GM18951 (cell line): ENCODE measurements at regions not wholly inside any gene's neighbourhood (a gene's known extent, or its start where the extent isn't known, plus 50 kb on each side); places are given as distances from the start of the nearest gene placed in this dataset.

Experiments
- POLR2A ChIP-seq: IDR thresholded peaks from 4 replicates; pipeline ENCODE4 v1.6.1; 2011; ENCODE audit warnings: mild to moderate bottlenecking; ENCODE audit not compliant: insufficient read length, insufficient read depth; ENCODE audit errors: extremely low read depth
- in situ Hi-C: fragments of 300-500 bp; cut with MboI; formaldehyde crosslinking; loops from one replicate; pipeline ENCODE4 v1.12.0; 2022; ENCODE audit warnings: low sequenced_read_pairs, mixed read lengths, inconsistent platforms; ENCODE audit not compliant: unreplicated experiment

DNA sequence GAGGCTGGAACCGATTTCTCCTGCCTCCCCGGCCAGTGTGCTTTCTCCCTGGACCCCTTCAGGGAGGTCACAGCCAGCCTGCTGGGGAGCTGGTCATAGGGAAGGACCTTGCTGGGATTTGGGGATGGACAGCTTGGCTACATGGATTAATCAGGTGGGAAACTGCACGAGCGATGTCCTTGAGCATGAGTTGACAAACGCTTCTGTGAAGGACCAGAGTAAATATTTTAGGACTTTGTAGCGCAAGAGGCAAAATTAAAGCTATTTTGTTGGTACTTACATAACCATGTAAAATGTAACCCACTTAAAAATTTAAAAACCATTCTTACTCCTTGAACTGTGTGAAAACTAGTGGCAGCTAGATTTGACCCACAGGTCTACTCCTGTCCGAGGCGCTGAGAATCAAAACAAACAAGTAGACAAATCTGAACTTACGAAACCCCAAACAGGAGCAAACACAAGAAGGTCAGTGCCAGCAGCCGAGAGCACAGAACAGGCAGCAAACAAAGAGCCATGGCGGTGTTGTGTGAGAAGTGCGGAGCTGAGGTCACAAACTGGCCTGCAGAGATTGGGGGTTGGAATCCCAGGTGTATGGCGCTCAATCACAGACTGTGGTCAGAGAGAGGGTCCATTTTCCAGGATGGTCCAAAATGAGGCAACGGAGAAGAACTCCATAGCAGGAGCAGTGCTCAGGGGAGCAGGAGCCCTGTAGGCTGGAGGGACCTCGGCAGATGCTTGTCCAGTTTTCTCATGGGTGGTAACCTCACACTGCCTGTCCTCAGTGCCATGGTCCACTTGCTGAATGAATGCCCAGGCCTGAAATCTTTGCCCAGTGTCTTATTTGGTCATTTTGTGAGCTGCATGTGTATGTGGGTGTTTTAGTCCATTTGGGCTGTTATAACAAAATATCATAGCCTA is 79.2 kb upstream of the CLMN start:
- in situ Hi-C loops: no loop called here
- TF ChIP-seq POLR2A: no peak

DNA sequence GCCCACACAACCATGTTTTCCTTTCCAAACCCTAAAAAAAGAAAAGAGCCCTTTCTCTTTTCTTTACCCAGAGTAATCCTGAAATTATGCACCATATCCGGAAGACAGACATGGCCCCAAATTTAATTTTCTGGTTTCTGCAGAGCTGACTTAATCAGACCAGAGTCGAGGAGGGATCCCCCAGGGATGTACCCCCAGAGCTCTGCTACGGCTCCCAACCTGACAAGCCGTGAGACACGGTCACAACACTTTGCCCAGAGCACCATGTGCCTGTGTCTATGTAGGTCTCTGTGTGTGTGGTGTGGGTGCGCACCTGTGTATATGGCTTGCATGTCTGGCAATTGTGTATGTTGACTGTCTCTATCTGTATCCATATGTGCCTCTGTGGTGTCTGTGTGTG is 77.6 kb upstream of the CLMN start:
- in situ Hi-C loops: no loop called here
- TF ChIP-seq POLR2A: no peak

DNA sequence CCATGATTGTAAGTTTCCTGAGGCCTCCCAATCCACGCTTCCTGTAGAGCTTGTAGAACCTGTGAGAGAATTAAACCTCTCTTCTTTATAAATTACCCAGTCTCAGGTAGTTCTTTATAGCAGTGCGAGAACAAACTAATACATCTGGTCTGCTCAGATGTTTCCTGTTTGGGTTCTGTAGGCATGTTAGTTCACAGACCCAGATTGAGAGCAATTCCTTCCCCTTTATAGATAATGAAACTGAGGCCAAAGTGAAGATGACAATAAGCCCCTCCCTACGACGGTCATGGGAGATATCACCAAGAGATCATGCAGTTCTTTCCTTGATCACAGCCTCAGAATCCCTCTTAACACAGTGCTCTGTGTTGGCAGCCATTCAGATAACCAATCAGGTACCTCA is 76.5 kb upstream of the CLMN start:
- in situ Hi-C loops: no loop called here
- no peak for TF ChIP-seq POLR2A

DNA sequence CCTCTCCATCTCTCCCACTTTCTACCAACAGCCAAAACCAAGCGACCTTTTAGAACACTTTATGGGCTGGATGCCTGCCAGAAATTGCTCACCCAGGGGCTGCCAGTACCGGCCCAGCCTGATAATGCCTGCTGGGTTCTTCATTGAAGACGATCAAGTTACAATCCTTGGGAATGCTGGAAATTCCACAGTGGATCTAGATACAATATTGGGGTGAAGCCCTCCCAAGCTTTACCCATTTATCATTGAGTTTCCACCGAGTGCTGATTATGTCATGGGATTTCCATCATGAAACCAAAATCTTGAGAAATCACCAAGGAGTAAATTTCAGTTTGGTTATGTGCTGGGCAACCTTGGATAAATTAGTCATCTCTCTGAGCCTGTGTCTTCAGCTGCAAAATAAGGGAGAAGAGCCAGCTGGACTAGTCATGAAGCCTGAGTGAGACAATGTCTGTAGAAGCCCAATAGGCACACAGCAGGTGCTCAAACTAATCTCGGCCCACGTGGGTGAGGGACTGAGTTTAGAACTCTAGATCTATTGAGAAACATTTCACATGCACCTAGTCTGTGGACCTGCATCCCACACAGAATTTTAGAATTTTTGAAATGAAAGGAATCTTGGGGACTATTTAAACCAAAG is 75.5 kb upstream of the CLMN start:
- TF ChIP-seq POLR2A: no peak
- in situ Hi-C loops: no loop called here

DNA sequence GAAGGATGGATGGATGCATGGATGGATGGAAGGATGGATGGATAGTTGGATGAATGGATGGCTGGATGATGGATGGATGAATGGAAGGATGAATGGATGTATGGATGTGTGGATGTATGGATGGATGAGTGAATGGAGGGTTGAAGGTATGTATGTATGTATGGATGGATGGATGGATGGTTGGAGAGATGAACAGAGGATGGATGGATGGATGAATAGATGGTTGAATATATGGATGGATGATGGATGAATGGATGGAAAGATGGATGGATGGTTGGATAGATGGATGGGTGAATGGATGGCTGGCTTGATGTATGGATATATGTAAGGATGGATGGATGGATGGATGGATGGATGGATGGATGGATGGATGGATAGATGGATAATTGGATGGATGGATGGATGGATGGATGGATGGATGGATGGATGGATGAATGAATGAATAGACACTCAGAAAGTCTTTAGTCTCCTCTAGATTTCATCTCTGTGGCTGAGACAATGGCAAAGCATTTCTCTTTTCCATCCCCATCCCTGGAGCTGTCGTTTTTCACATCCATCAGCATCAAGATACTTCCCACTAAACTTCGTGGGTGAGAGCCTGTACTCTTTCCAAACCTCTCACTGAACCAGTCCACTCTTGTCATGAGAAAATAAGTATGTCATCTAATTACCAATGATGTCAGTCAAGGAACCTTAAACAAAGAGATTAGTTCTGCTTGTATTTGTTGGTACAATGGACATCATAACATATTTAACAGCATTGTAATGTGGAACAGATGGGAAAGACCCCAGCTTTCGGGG is 74.8 kb upstream of the CLMN start:
- in situ Hi-C loops: no loop called here
- TF ChIP-seq POLR2A: no peak

DNA sequence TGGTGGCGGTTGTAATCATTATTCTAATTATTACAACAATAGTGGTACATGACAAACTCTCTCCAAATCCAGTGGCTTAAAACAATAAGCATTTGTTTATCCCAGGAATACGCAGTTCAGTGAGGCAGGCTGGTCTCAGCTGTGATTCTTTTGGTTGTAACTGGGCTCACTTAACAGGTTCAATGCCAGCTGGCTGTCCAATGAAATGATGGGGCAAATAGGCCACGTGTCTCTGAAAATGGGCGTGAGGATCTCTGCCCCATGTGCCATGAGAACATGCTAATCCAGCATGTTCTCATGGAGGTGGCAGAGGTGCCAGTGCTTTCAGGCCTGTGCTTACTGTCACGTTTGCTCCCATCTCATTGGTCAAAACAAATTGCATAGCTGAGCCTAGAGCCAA is 73.1 kb upstream of the CLMN start:
- TF ChIP-seq POLR2A: no peak
- in situ Hi-C loops: no loop called here

DNA sequence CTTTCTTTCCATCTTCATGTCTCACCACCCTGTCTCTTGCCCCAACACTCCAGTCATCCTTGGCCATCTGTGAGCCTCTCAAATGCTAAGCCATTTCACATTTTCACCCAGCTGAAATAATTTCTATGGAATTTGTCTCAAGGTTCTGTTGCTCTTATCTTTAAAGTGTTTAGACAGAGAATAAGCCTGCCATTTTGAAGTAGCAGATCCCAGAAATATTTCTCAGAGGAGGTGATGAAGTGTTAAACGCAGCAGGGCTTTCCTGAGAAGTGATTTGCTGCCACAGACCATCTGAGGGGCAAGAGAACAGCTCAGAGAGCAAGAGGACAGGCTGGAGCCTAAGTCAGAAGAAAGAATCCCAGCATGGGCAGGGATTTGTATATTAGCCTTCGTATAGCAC is 71.6 kb upstream of the CLMN start:
- in situ Hi-C loops: no loop called here
- no peak for TF ChIP-seq POLR2A

DNA sequence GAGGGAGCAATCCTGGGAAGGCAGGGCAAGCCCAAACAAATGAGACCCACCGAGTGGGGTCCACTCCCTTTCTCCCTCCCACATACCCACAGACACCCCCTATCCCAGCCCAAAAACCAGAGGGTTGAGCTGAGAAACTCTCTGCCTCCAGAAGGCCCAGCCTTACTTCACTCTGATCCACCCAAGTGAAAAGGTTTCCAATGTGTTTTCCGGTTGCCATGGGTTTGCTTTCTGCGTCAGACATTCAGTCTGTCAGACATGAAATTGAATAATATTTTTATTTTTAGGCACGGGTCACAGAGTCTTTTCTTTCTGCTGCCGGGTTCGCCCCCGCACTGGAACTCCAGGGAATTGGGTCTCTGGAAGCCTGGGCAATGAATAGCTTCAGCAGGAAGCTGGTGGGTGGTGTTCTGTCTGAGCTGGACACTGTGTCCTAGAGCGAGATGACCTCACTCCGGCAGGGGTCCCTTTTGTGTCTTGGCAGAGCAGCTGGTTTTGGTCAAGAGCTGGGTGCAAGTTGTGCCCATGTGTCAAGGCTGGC is 69.8 kb upstream of the CLMN start:
- in situ Hi-C loops: no loop called here
- TF ChIP-seq POLR2A: no peak

DNA sequence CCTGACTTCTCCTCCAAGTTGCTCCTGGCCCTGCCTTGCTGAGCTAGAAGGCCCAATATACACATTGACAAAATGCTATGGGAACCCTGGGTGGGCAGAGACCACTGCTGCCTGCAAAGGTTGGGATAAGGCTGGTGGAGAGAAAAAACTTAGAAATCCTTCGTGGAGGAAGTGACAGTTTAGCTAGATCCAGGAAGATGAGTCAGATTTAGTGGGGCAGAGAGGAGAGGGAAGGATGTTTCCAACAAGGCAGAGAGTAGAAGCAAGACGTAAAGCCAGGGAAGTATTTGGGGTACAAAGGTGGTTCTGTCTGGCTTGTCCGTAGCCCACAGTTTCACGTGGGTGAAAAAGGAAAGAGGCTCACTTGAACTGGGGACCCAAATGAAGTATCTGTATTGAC is 69.0 kb upstream of the CLMN start:
- in situ Hi-C loops: no loop called here
- no peak for TF ChIP-seq POLR2A

DNA sequence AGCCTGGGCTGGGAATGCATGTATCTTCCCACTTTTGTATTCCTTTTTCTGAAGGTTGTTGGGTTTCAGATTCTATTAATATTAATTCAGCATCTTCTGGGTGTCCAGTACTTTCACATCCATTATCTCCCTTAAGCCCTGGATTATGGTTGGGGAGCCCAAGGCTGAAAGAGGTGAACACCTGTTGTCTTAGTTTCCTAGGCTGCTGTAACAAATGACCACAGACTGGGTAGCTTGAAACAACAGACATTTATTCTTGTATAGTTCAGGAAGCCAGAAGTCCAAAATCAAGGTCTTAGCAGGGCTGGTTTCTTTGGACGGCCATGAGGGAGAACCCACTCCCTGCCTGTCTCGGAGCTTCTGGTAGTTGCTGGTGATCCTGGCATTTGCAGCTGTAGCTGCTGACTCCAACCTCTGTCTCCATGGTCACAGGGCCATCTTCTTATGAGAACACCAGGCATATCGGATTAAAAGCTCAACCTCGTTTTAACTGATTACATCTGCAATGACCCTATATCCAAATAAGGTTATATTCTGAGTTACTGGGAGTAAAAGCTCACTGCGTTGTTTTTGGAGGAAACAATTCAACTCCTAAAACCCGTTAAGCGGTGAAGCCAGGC is 68.2 kb upstream of the CLMN start:
- in situ Hi-C loops: no loop called here
- no peak for TF ChIP-seq POLR2A

DNA sequence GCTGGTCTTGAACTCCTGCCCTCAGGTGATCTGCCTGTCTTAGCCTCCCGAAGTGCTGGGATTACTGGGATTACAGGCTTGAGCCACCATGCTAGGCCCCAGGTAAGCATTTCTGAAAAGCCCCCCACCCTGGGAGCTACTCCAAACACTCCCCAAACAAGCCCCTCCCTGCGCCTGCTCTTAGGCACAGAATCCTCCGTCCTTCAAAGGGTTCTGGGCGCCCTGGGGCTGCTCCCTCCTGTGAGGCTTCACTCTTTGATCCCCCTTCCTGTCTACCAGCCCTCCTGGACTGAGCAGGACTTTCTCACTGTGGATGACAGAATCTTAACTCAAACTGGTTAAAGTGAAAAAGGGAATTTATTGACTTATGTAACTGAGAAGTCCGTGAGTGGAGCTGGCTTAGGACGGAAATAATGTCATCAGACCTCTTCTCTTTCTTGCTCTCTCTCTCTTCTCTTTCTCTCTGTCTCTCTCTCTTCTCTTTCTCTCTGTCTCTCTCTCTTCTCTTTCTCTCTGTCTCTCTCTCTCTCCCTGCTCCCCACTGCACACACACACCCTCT is 66.9 kb upstream of the CLMN start:
- no peak for TF ChIP-seq POLR2A
- in situ Hi-C loops: no loop called here

DNA sequence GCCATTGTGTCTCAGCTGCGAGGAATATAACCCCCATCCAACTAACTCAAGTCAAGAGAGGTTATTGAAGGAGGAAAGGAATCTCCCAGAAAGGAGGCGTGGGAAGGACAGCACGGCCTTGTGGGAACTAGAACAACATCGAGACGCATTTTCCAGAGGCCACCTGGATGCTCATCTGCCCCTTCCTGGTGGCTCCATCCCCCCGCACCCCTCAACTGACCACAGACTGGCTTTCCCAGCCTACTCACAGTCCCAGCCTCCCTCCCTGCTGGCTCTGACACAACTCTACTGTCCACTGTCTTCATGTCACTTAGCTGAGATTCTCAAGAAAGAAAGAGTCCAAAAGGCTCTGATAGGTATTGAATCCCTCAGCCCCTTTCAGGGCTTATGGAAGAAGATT is 66.0 kb upstream of the CLMN start:
- no peak for TF ChIP-seq POLR2A
- in situ Hi-C loops: no loop called here
